H1 (cell line): ENCODE measurements at regions not wholly inside any gene's neighbourhood (a gene's known extent, or its start where the extent isn't known, plus 50 kb on each side); places are given as distances from the start of the nearest gene placed in this dataset.

Source experiments
- CTCF ChIA-PET: fragments of 300-600 bp; sonication (Branson Sonifier 250); formaldehyde crosslinking; loops from one replicate; lab custom pipeline; 2021; ENCODE audit not compliant: partially characterized antibody; lab: Charles Lee
- POLR2A ChIA-PET: fragments of 300-600 bp; sonication (Branson Sonifier 250); formaldehyde crosslinking; loops from one replicate; lab custom pipeline; 2021; ENCODE audit warnings: inconsistent platforms; ENCODE audit not compliant: partially characterized antibody; lab: Charles Lee
- DNase-seq, 2 experiments: peaks; one replicate each; pipeline versions ENCODE4 v3.0.0 to v3.0.0-alpha.2; 2010 to 2022; ENCODE audit warnings: low spot score in 2 of 2, low read depth in 1 of 2, mixed read lengths in 1 of 2
- FAIRE-seq: peaks from 2 replicates; lab custom pipeline; 2011; peaks lifted over from hg19 to GRCh38; lab: Jason Lieb, UNC
- H2AFZ ChIP-seq: 2 replicates; pipeline ENCODE4 v1.8.1; 2012; ENCODE audit warnings: low read length, inconsistent platforms
- H2AK5ac ChIP-seq: 2 replicates; pipeline ENCODE4 v1.6.1; 2013; ENCODE audit warnings: low read depth, low read length
- H2BK120ac ChIP-seq: replicated peaks from 2 replicates; pipeline ENCODE3; 2013; ENCODE audit warnings: low read depth, low read length, inconsistent platforms
- H2BK12ac ChIP-seq: 2 replicates; pipeline ENCODE4 v1.6.1; 2013; ENCODE audit warnings: low read depth, low read length
- H2BK15ac ChIP-seq: 2 replicates; pipeline ENCODE4 v1.6.1; 2013; ENCODE audit warnings: low read length
- H2BK20ac ChIP-seq: 2 replicates; pipeline ENCODE4 v1.6.1; 2013; ENCODE audit warnings: low read length
- H2BK5ac ChIP-seq: 2 replicates; pipeline ENCODE4 v1.6.1; 2013; ENCODE audit warnings: low read depth, low read length
- H3K14ac ChIP-seq: 2 replicates; pipeline ENCODE4 v1.6.1; 2013; ENCODE audit warnings: inconsistent platforms; ENCODE audit not compliant: insufficient read length
- H3K18ac ChIP-seq: 2 replicates; pipeline ENCODE4 v1.6.1; 2013; ENCODE audit warnings: low read length; ENCODE audit errors: extremely low read depth
- H3K23ac ChIP-seq: 2 replicates; pipeline ENCODE4 v1.6.1; 2013; ENCODE audit warnings: inconsistent platforms; ENCODE audit not compliant: insufficient read length
- H3K23me2 ChIP-seq: 2 replicates; pipeline ENCODE4 v1.6.1; 2013; ENCODE audit warnings: low read depth, low read length
- H3K27ac ChIP-seq: 2 replicates; pipeline ENCODE4 v1.6.1; 2011; ENCODE audit warnings: low read depth, low read length, inconsistent platforms
- H3K27me3 ChIP-seq, 4 experiments: replicated peaks in 1 of 4; 1 replicate in 1 of 4; 2 replicates in 3 of 4; pipeline versions ENCODE4 v1.6.1 to v1.8.1; 2011 to 2013; ENCODE audit warnings: low read length in 3 of 4, mild to moderate bottlenecking in 3 of 4, inconsistent platforms in 2 of 4, mixed read lengths in 2 of 4, moderate library complexity in 1 of 4; ENCODE audit not compliant: control insufficient read depth in 3 of 4, insufficient read depth in 3 of 4; ENCODE audit errors: extremely low read depth in 1 of 4
- H3K36me3 ChIP-seq, 4 experiments: 2 replicates each; pipeline versions ENCODE4 v1.6.1 to v1.8.1; 2011 to 2013; ENCODE audit warnings: mild to moderate bottlenecking in 4 of 4, low read length in 3 of 4, moderate library complexity in 2 of 4, control low read depth in 1 of 4, inconsistent platforms in 1 of 4; ENCODE audit not compliant: insufficient read depth in 4 of 4, control insufficient read depth in 2 of 4
- H3K4ac ChIP-seq: replicated peaks from 2 replicates; pipeline ENCODE3; 2013; ENCODE audit warnings: low read length, low read depth, mixed read lengths, inconsistent platforms; ENCODE audit not compliant: insufficient read length
- H3K4me1 ChIP-seq, 4 experiments: replicated peaks in 1 of 4; 1 replicate in 1 of 4; 2 replicates in 3 of 4; pipeline versions ENCODE4 v1.6.1 to v1.8.1; 2011 to 2013; ENCODE audit warnings: low read length in 3 of 4, inconsistent platforms in 2 of 4, mixed read lengths in 1 of 4; ENCODE audit not compliant: insufficient read depth in 4 of 4, control insufficient read depth in 3 of 4
- H3K4me2 ChIP-seq, 2 experiments: 2 replicates each; pipeline versions ENCODE4 v1.6.1 to v1.8.1; 2011 to 2013; ENCODE audit warnings: low read depth in 2 of 2, low read length in 2 of 2, control low read depth in 1 of 2, inconsistent platforms in 1 of 2, mild to moderate bottlenecking in 1 of 2; ENCODE audit not compliant: insufficient read depth in 1 of 2
- H3K4me3 ChIP-seq, 4 experiments: fragments of 200-600, 300-600 bp in 1 of 4; sonication (generic), shearing (Covaris generic), sonication (Bioruptor Twin) in 1 of 4; 2 replicates each; pipeline versions ENCODE4 v1.5.1 to v1.8.1; 2011 to 2016; ENCODE audit warnings: low read length in 4 of 4, low read depth in 3 of 4, control low read depth in 2 of 4, inconsistent platforms in 2 of 4, mild to moderate bottlenecking in 2 of 4, mixed read lengths in 1 of 4, moderate library complexity in 1 of 4; ENCODE audit not compliant: insufficient read depth in 2 of 4; ENCODE audit errors: extremely low read depth in 1 of 4
- H3K56ac ChIP-seq: replicated peaks from 2 replicates; pipeline ENCODE3; 2013; ENCODE audit warnings: low read depth, mild to moderate bottlenecking, mixed read lengths, low read length, inconsistent platforms; ENCODE audit not compliant: insufficient read length
- H3K79me1 ChIP-seq: 2 replicates; pipeline ENCODE4 v1.6.1; 2013; ENCODE audit warnings: low read depth, low read length, control low read depth
- H3K79me2 ChIP-seq, 2 experiments: 2 replicates each; pipeline versions ENCODE4 v1.6.1 to v1.8.1; 2012 to 2013; ENCODE audit warnings: low read length in 2 of 2, mild to moderate bottlenecking in 2 of 2, inconsistent platforms in 1 of 2; ENCODE audit not compliant: insufficient read depth in 2 of 2, control insufficient read depth in 1 of 2
- H3K9ac ChIP-seq, 4 experiments: replicated peaks in 1 of 4; 1 replicate in 1 of 4; 2 replicates in 3 of 4; pipeline versions ENCODE4 v1.6.1 to v1.8.1; 2011 to 2013; ENCODE audit warnings: low read depth in 3 of 4, low read length in 3 of 4, control low read depth in 2 of 4, mild to moderate bottlenecking in 2 of 4, moderate library complexity in 2 of 4, inconsistent platforms in 1 of 4; ENCODE audit errors: extremely low read depth in 1 of 4
- H3K9me3 ChIP-seq, 2 experiments: 2 replicates each; pipeline versions ENCODE4 v1.6.1 to v1.8.1; 2012 to 2013; ENCODE audit warnings: mild to moderate bottlenecking in 2 of 2, moderate library complexity in 2 of 2, control low read depth in 1 of 2, inconsistent platforms in 1 of 2, low read depth in 1 of 2, low read length in 1 of 2, mixed read lengths in 1 of 2; ENCODE audit not compliant: insufficient read depth in 2 of 2
- H4K20me1 ChIP-seq, 2 experiments: replicated peaks in 1 of 2; 2 replicates each; pipeline versions ENCODE3 to v1.8.1; 2011 to 2013; ENCODE audit warnings: inconsistent platforms in 2 of 2, low read length in 2 of 2, mild to moderate bottlenecking in 1 of 2; ENCODE audit not compliant: insufficient read depth in 2 of 2, control insufficient read depth in 1 of 2
- H4K5ac ChIP-seq: 2 replicates; pipeline ENCODE4 v1.6.1; 2013; ENCODE audit warnings: low read length, low read depth, mixed read lengths, inconsistent platforms; ENCODE audit not compliant: insufficient read length
- H4K8ac ChIP-seq: 2 replicates; pipeline ENCODE4 v1.8.0; 2013; ENCODE audit warnings: mild to moderate bottlenecking, moderate library complexity, low read length, inconsistent platforms; ENCODE audit not compliant: insufficient read depth; ENCODE audit errors: extremely low read depth
- H4K91ac ChIP-seq: replicated peaks from 2 replicates; pipeline ENCODE3; 2013; ENCODE audit warnings: low read length, mixed read lengths, inconsistent platforms; ENCODE audit not compliant: insufficient read length
- BACH1 ChIP-seq: IDR thresholded peaks from 2 replicates; pipeline ENCODE4 v1.6.1; 2012; ENCODE audit warnings: low read length, improper control_type of control experiment
- CEBPB ChIP-seq: IDR thresholded peaks from 2 replicates; pipeline ENCODE4 v1.6.1; 2012; ENCODE audit warnings: low read depth, low read length
- EGR1 ChIP-seq: IDR thresholded peaks from 2 replicates; pipeline ENCODE4 v1.6.1; 2011; ENCODE audit warnings: low read depth, low read length, borderline replicate concordance
- EZH2 ChIP-seq: fragments of 200-600 bp; sonication (generic); IDR thresholded peaks from 2 replicates; pipeline ENCODE4 v1.7.1; 2012; ENCODE audit warnings: low read depth, mild to moderate bottlenecking, moderate library complexity, low read length, inconsistent platforms; ENCODE audit not compliant: severe bottlenecking
- FOSL1 ChIP-seq: IDR thresholded peaks from 2 replicates; pipeline ENCODE4 v1.6.1; 2011; ENCODE audit warnings: mild to moderate bottlenecking, low read depth, low read length, moderate library complexity; ENCODE audit not compliant: insufficient read depth
- HDAC2 ChIP-seq, 2 experiments: fragments of 300-600 bp in 1 of 2; sonication (generic) in 1 of 2; IDR thresholded peaks; 2 replicates each; pipeline ENCODE4 v1.6.1; 2011 to 2012; ENCODE audit warnings: low read depth in 2 of 2, low read length in 2 of 2, mild to moderate bottlenecking in 2 of 2, moderate library complexity in 2 of 2, borderline replicate concordance in 1 of 2, inconsistent platforms in 1 of 2
- JUN ChIP-seq: IDR thresholded peaks from 2 replicates; pipeline ENCODE4 v1.6.1; 2011; ENCODE audit warnings: low read depth, mild to moderate bottlenecking, improper control_type of control experiment, low read length
- POLR2AphosphoS5 ChIP-seq: IDR thresholded peaks from 2 replicates; pipeline ENCODE4 v1.6.1; 2011; ENCODE audit warnings: low read depth, low read length
- RXRA ChIP-seq: IDR thresholded peaks from 2 replicates; pipeline ENCODE4 v1.6.1; 2011; ENCODE audit warnings: low read depth, mild to moderate bottlenecking, low read length, moderate library complexity; ENCODE audit not compliant: insufficient read depth
- SUZ12 ChIP-seq: fragments of 200-600 bp; sonication (generic); IDR thresholded peaks from 2 replicates; pipeline ENCODE4 v1.6.1; 2012; ENCODE audit warnings: mild to moderate bottlenecking, inconsistent platforms, low read length, moderate library complexity, mixed read lengths
- TCF12 ChIP-seq: IDR thresholded peaks from 2 replicates; pipeline ENCODE4 v1.6.1; 2011; ENCODE audit warnings: low read depth, mild to moderate bottlenecking, low read length
- TEAD4 ChIP-seq: IDR thresholded peaks from 2 replicates; pipeline ENCODE4 v1.6.1; 2012; ENCODE audit warnings: low read depth, low read length, inconsistent platforms, mixed read lengths
- ZNF274 ChIP-seq: IDR thresholded peaks from 2 replicates; pipeline ENCODE4 v1.7.0; 2012; ENCODE audit warnings: low read length, borderline replicate concordance; ENCODE audit errors: extremely low read depth
- WGBS, 2 experiments: shearing (Covaris generic) in 1 of 2; methylation state at CpG; one replicate each; pipeline versions ENCODE4 v1.1.6 to v1.1.7; 2013 to 2015; ENCODE audit warnings: low lambda C conversion rate in 2 of 2, mixed read lengths in 2 of 2, inconsistent platforms in 1 of 2, low coverage in 1 of 2, missing lambda C conversion rate in 1 of 2; ENCODE audit not compliant: insufficient replicate concordance in 2 of 2, insufficient coverage in 1 of 2, insufficient read length in 1 of 2; ENCODE audit errors: extremely low coverage in 1 of 2, missing lambda C conversion rate in 1 of 2; 5-methylcytosine and 5-hydroxymethylcytosine counted together
- TF ChIP-seq, protein P1 (sequence below): IDR thresholded peaks from 2 replicates; pipeline ENCODE4 v1.6.1; 2012; ENCODE audit warnings: inconsistent platforms

DNA sequence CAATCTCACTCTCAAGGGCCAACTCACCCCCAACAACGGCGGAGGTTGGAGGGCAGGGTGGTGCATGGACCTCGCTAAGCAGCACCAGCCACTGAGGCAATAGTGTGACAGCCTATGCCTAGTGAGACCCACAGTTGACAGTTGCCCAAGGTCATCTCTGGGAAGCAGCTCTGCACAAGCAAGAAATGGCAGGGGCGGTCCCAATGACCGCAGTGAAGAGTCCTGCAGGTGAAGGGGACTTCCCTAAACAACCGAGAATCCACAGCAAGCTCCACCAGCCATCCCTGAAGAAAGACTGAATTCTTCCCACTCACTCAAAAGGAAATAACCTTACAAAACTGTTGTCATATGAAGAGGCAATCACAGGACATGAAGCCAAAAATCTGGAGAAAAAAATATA is 313.4 kb upstream of the ID2 start:
- 0 out of 8 replicates have a peak, but pooled peaks cover 0 to 2% (median 0%) of the 10 kb centered on the region in 4 experiments for H3K36me3 ChIP-seq
- H2BK20ac ChIP-seq = no peak overlapping the region
- H2BK5ac ChIP-seq = no peak overlapping the region
- H3K9me3 ChIP-seq = peaks cover 3% of the 10 kb centered on the region in 2 experiments; a peak in 2 of 4 replicates
- H2AFZ ChIP-seq = no peak overlapping the region
- TF ChIP-seq EZH2 (no peak), CEBPB (no peak), BACH1 (no peak), TEAD4 (no peak), POLR2AphosphoS5 (no peak), FOSL1 (no peak), JUN (no peak), RXRA (no peak), EGR1 (no peak), ZNF274 (no peak), HDAC2 (IDR thresholded peaks at IDR 0.05; ENCODE audit: borderline replicate concordance in 1 of 2, low read depth in 2 of 2, low read length in 2 of 2) (no peak), TCF12 (no peak), SUZ12 (no peak)
- TF ChIP-seq, protein P1, sequence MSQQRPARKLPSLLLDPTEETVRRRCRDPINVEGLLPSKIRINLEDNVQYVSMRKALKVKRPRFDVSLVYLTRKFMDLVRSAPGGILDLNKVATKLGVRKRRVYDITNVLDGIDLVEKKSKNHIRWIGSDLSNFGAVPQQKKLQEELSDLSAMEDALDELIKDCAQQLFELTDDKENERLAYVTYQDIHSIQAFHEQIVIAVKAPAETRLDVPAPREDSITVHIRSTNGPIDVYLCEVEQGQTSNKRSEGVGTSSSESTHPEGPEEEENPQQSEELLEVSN = no peak
- TF ChIP-seq, all 59 proteins: peak for 0
- Histone ChIP-seq H3K23me2 (no peaks in the 10 kb centered on the region), H4K20me1 (no peaks in the 10 kb centered on the region), H3K23ac (no peak overlapping the region), H3K9ac (no peak overlapping the region), H3K4me3 (no peak overlapping the region), H3K14ac (no peak overlapping the region), H3K4me2 (no peak overlapping the region), H3K79me1 (no peaks in the 10 kb centered on the region), H2AK5ac (no peak overlapping the region), H2BK15ac (no peak overlapping the region; the same call in 1 of the 2 replicates), H3K79me2 (no peaks in the 10 kb centered on the region), H4K5ac (no peak overlapping the region), H3K27me3 (no peaks in the 10 kb centered on the region), H4K8ac (no peak overlapping the region), H2BK12ac (no peak overlapping the region), H2BK120ac (no peak overlapping the region), H3K4me1 (no peaks in the 10 kb centered on the region), H3K56ac (no peak overlapping the region), H3K18ac (no peak overlapping the region), H3K27ac (no peak overlapping the region), H4K91ac (no peak overlapping the region), H3K4ac (no peak overlapping the region)
- CTCF ChIA-PET = no interaction called here
- FAIRE-seq = no peak
- WGBS, 2 experiments = 95% methylated on average over 4 of the region's 6 CpGs; no CpG with 5 or more reads in 1 of the 2 experiments
- POLR2A ChIA-PET = interaction anchor here (1.1 kb wide), 1 partner anchor 12 kb away, joined by 3 read pairs; no protein-coding TSS in a partner anchor
- DNase-seq = no peak
